OCI-LY7 (cell line): ENCODE measurements at regions not wholly inside any gene's neighbourhood (a gene's known extent, or its start where the extent isn't known, plus 50 kb on each side); places are given as distances from the start of the nearest gene placed in this dataset.

ENCODE experiments used
- BruUV-seq: library from RNA; stranded (reverse); fragments of 400-500 nt; replicated peaks from 2 replicates; lab custom pipeline; 2021; lab: Mats Ljungman, UMichigan
- CTCF ChIA-PET: fragments of 300-600 bp; sonication (Branson Sonifier 250); formaldehyde crosslinking; loops from one replicate; lab custom pipeline; 2022; ENCODE audit warnings: antibody characterized with exemption; ENCODE audit not compliant: unreplicated experiment; lab: Charles Lee
- POLR2A ChIA-PET: fragments of 300-600 bp; sonication (Branson Sonifier 250); formaldehyde crosslinking; loops from one replicate; lab custom pipeline; 2022; ENCODE audit warnings: antibody characterized with exemption; lab: Charles Lee
- DNase-seq: peaks from one replicate; pipeline ENCODE4 v3.0.0-alpha.2; 2015; ENCODE audit warnings: low spot score
- H2AFZ ChIP-seq: fragments of 200-600 bp; sonication (generic), shearing (Covaris generic); 2 replicates; pipeline ENCODE4 v1.6.1; 2014; ENCODE audit warnings: mild to moderate bottlenecking, antibody characterized with exemption, low read length, moderate library complexity
- H3K27ac ChIP-seq: fragments of 200-600 bp; sonication (generic); 2 replicates; pipeline ENCODE4 v1.5.1; 2014; ENCODE audit warnings: mixed run types, low read depth, mild to moderate bottlenecking, moderate library complexity, low read length, inconsistent platforms; ENCODE audit not compliant: poor library complexity, severe bottlenecking
- H3K36me3 ChIP-seq: fragments of 200-600 bp; sonication (generic); 2 replicates; pipeline ENCODE4 v1.6.1; 2014; ENCODE audit warnings: mild to moderate bottlenecking, antibody characterized with exemption, low read length, moderate library complexity, mixed read lengths; ENCODE audit not compliant: insufficient read depth
- H3K4me1 ChIP-seq: fragments of 200-600 bp; sonication (generic); 2 replicates; pipeline ENCODE4 v1.5.1; 2014; ENCODE audit warnings: mild to moderate bottlenecking, low read length; ENCODE audit not compliant: insufficient read depth, poor library complexity, severe bottlenecking
- H3K4me2 ChIP-seq: fragments of 200-600 bp; sonication (generic); 2 replicates; pipeline ENCODE4 v1.6.1; 2014; ENCODE audit warnings: mild to moderate bottlenecking, low read length
- H3K4me3 ChIP-seq: fragments of 200-600 bp; sonication (generic); 2 replicates; pipeline ENCODE4 v1.5.1; 2014; ENCODE audit warnings: mild to moderate bottlenecking, low read depth, low read length; ENCODE audit not compliant: poor library complexity, severe bottlenecking
- H3K79me2 ChIP-seq: fragments of 200-600 bp; sonication (generic); 2 replicates; pipeline ENCODE4 v1.6.1; 2016; ENCODE audit warnings: low read depth, mild to moderate bottlenecking, low read length, moderate library complexity, mixed read lengths; ENCODE audit not compliant: insufficient read depth
- H3K9me2 ChIP-seq: fragments of 200-600 bp; sonication (generic); 2 replicates; pipeline ENCODE4 v1.6.1; 2016; ENCODE audit warnings: mild to moderate bottlenecking, low read length, mixed read lengths; ENCODE audit not compliant: insufficient read depth
- H3K9me3 ChIP-seq: fragments of 200-600 bp; sonication (generic); 2 replicates; pipeline ENCODE4 v1.6.1; 2014; ENCODE audit warnings: mild to moderate bottlenecking, mixed run types, low read length, mixed read lengths
- H4K20me1 ChIP-seq: fragments of 200-600 bp; sonication (generic); 2 replicates; pipeline ENCODE4 v1.6.1; 2014; ENCODE audit warnings: mild to moderate bottlenecking, antibody characterized with exemption, low read length, moderate library complexity, mixed read lengths; ENCODE audit not compliant: insufficient read depth
- EZH2phosphoT487 ChIP-seq: fragments of 200-600 bp; sonication (generic); IDR thresholded peaks from 2 replicates; pipeline ENCODE4 v1.6.1; 2018; ENCODE audit warnings: low read depth, borderline replicate concordance, mild to moderate bottlenecking, mixed run types, antibody characterized with exemption, low read length, moderate library complexity, mixed read lengths
- intact Hi-C: fragments of 100-400 bp; cut with micrococcal nuclease; formaldehyde crosslinking; loops from one replicate; pipeline ENCODE4 v1.10.0; 2022; ENCODE audit not compliant: unreplicated experiment
- TF ChIP-seq, protein P1 (sequence below): fragments of 200-600 bp; sonication (generic); conservative IDR thresholded peaks from 2 replicates; pipeline ENCODE4 v1.5.1; 2014; ENCODE audit warnings: mild to moderate bottlenecking, antibody characterized with exemption, low read length, moderate library complexity, mixed read lengths

DNA sequence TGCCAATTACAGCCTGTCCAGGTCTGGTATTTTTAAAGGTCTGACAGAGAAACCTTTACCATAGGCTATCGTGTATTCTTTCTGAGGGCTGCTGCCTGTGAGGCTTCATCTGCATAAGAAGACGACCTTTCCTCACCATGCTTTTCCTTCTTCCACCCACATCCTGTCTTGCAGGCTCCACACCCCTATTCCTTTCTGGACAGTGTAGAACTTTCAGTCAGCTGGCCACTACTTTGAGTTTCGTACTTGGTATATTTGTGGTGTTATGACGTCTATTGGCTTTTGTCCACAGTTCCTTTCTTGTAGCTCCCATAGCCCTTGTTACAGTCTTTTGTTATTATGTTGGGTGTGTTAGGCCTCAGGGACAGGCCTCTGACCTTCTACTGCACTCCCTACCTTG, 311.4 kb downstream of the RAPGEF2 start:
- no peak overlapping the region for H3K27ac ChIP-seq
- H3K9me2 ChIP-seq: no peaks in the 10 kb centered on the region
- TF ChIP-seq EZH2phosphoT487: no peak
- TF ChIP-seq, protein P1, sequence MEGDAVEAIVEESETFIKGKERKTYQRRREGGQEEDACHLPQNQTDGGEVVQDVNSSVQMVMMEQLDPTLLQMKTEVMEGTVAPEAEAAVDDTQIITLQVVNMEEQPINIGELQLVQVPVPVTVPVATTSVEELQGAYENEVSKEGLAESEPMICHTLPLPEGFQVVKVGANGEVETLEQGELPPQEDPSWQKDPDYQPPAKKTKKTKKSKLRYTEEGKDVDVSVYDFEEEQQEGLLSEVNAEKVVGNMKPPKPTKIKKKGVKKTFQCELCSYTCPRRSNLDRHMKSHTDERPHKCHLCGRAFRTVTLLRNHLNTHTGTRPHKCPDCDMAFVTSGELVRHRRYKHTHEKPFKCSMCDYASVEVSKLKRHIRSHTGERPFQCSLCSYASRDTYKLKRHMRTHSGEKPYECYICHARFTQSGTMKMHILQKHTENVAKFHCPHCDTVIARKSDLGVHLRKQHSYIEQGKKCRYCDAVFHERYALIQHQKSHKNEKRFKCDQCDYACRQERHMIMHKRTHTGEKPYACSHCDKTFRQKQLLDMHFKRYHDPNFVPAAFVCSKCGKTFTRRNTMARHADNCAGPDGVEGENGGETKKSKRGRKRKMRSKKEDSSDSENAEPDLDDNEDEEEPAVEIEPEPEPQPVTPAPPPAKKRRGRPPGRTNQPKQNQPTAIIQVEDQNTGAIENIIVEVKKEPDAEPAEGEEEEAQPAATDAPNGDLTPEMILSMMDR: no peak
- H4K20me1 ChIP-seq: no peaks in the 10 kb centered on the region
- intact Hi-C loops: no loop called here
- no peaks in the 10 kb centered on the region for H3K9me3 ChIP-seq
- H2AFZ ChIP-seq: no peak overlapping the region
- no peaks in the 10 kb centered on the region for H3K4me1 ChIP-seq
- H3K4me3 ChIP-seq: no peak overlapping the region
- no peak for DNase-seq
- BruUV-seq: no TSS peak
- no peaks in the 10 kb centered on the region for H3K79me2 ChIP-seq
- ChIA-PET POLR2A (no interaction called here), CTCF (no interaction called here)
- no peak overlapping the region for H3K4me2 ChIP-seq
- no peaks in the 10 kb centered on the region for H3K36me3 ChIP-seq

DNA sequence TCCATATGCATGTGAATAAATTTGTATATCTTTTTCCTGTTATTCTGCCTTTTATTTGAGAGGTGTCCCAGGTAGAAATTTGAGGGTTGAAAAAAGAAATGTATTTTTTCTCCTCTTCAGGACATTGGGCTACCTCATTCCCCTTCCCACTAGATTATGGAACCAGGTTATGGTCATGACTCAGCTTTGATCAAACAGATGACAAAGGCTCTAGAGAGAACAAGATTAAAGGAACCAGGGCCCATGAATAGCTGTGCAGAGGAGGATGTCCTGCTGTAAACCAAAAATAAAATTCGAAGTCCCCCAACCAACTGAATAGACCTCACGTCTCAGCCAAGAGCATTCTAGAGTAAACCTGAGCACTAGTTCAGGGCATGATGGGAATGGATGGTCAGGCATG, 313.2 kb downstream of the RAPGEF2 start:
- no peaks in the 10 kb centered on the region for H3K9me3 ChIP-seq
- no peak overlapping the region for H2AFZ ChIP-seq
- intact Hi-C loops: no loop called here
- H3K4me2 ChIP-seq: no peak overlapping the region
- H3K36me3 ChIP-seq: no peaks in the 10 kb centered on the region
- POLR2A ChIA-PET: interaction anchor here (0.6 to 0.7 kb wide), 2 partner anchors 85 to 396 kb away, joined by 3 read pairs; no protein-coding TSS in a partner anchor
- no peaks in the 10 kb centered on the region for H3K79me2 ChIP-seq
- H3K9me2 ChIP-seq: no peaks in the 10 kb centered on the region
- TF ChIP-seq, protein P1: no peak
- TF ChIP-seq EZH2phosphoT487: no peak
- no TSS peak for BruUV-seq
- CTCF ChIA-PET: no interaction called here
- no peaks in the 10 kb centered on the region for H4K20me1 ChIP-seq
- H3K4me3 ChIP-seq: no peak overlapping the region
- no peaks in the 10 kb centered on the region for H3K4me1 ChIP-seq
- no peak for DNase-seq
- no peak overlapping the region for H3K27ac ChIP-seq

DNA sequence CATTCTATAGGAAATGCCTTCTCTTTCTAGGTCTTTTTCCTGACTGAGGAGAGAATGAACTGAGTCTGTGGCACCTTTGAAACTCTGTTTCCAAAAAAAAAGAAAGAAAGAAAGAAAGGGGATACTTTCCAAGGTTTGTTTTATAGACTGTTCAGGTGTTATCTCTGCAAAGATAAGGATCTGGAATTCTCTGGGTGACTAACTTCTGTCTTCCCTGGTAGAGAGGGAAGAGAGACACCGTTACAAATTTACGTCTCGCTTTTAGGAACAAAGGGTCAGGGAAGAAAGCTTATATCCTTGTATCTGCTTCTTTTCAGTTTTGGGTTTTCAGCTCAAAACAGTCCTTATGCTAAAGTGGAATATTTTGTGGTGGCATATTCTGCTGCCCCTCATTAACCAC, 314.1 kb downstream of the RAPGEF2 start:
- Histone ChIP-seq H3K9me2 (no peaks in the 10 kb centered on the region), H3K4me3 (no peak overlapping the region), H3K79me2 (no peaks in the 10 kb centered on the region), H3K4me1 (no peaks in the 10 kb centered on the region), H3K27ac (no peak overlapping the region), H3K36me3 (no peaks in the 10 kb centered on the region), H4K20me1 (no peaks in the 10 kb centered on the region), H3K9me3 (no peaks in the 10 kb centered on the region), H2AFZ (no peak overlapping the region), H3K4me2 (no peak overlapping the region)
- ChIA-PET POLR2A (no interaction called here), CTCF (no interaction called here)
- TF ChIP-seq, protein P1: no peak
- no peak for TF ChIP-seq EZH2phosphoT487
- no peak for DNase-seq
- BruUV-seq: no TSS peak
- intact Hi-C loops: no loop called here
